ENCODE measurements at regions not wholly inside any gene's neighbourhood (a gene's known extent, or its start where the extent isn't known, plus 50 kb on each side); places are given as distances from the start of the nearest gene placed in this dataset.
A peak's percentile ranks its signal among the peaks of the same experiment; 100 is the strongest.

DNA sequence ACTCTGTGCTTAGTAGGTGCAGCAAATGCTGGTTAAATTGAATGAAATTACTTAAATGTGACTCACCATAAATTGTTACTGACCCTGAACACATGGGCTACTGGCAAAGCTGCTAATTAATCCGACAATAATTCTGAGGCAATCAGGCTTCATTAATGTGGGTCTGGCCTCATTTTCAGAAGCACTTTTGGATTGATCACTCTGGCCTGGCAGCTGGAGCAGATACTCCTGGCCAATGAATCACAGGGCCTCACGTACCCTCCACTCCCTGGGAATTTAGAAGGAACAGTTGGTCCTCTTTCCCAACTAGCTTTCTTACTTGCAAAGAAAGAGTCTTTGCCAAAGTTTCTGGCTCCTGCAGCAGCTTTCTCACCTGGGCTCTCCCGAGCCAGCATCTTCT is 162.0 kb upstream of the ZKSCAN2 start:
- no peak overlapping the region for H3K27ac ChIP-seq (ENCODE audit: low read depth, low read length, poor library complexity, severe bottlenecking)
- no peak overlapping the region for H3K4me3 ChIP-seq (ENCODE audit: low read depth, low read length, poor library complexity, severe bottlenecking)
- H3K27me3 ChIP-seq (replicated peaks; ENCODE audit: insufficient read depth, low read depth, low read length, poor library complexity), result no peaks in the 10 kb centered on the region
- H3K4me1 ChIP-seq (ENCODE audit: insufficient read depth, low read length, poor library complexity, severe bottlenecking), result no peaks in the 10 kb centered on the region
- H3K9me3 ChIP-seq (ENCODE audit: low read depth, low read length, poor library complexity, severe bottlenecking), result no peaks in the 10 kb centered on the region
- intact Hi-C loops (cut with micrococcal nuclease; ENCODE audit: unreplicated experiment), result no loop called here
- ChIA-PET CTCF (no interaction called here), POLR2A (ENCODE audit: low non-redundant PET) (no interaction called here)
- H3K36me3 ChIP-seq (ENCODE audit: insufficient read depth, low read length, poor library complexity, severe bottlenecking), result no peaks in the 10 kb centered on the region
- BruUV-seq (replicated peaks), result no TSS peak
- TF ChIP-seq EZH2 (IDR thresholded peaks at IDR 0.05; ENCODE audit: borderline replicate concordance, low read depth, low read length, poor library complexity, severe bottlenecking), result no peak
- TF ChIP-seq, protein P1, sequence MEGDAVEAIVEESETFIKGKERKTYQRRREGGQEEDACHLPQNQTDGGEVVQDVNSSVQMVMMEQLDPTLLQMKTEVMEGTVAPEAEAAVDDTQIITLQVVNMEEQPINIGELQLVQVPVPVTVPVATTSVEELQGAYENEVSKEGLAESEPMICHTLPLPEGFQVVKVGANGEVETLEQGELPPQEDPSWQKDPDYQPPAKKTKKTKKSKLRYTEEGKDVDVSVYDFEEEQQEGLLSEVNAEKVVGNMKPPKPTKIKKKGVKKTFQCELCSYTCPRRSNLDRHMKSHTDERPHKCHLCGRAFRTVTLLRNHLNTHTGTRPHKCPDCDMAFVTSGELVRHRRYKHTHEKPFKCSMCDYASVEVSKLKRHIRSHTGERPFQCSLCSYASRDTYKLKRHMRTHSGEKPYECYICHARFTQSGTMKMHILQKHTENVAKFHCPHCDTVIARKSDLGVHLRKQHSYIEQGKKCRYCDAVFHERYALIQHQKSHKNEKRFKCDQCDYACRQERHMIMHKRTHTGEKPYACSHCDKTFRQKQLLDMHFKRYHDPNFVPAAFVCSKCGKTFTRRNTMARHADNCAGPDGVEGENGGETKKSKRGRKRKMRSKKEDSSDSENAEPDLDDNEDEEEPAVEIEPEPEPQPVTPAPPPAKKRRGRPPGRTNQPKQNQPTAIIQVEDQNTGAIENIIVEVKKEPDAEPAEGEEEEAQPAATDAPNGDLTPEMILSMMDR (conservative IDR thresholded peaks at IDR 0.05; ENCODE audit: low read depth, low read length), result no peak
- no peak for DNase-seq (ENCODE audit: low spot score)

DNA sequence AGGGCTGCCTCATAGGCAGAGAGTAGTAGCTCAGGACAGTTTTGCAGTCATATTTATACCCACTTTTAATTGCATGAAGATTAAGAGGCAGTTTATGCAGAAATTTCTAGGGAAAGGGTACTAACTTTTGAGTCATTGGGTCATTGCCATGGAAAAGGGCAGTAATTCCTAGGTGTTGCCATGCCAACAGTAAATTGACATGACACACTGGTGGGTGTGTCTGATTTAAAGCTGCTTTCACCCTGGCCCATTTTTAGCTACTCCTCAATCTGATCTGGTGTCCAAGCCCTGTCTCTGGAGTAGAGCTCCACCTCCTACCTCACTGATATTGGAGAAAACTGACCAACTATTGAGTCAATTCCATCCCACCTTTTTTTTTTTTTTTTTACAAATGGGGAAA is 161.5 kb upstream of the ZKSCAN2 start:
- ChIA-PET POLR2A (ENCODE audit: low non-redundant PET) (no interaction called here), CTCF (no interaction called here)
- BruUV-seq (replicated peaks), result no TSS peak
- Histone ChIP-seq H3K4me1 (ENCODE audit: insufficient read depth, low read length, poor library complexity, severe bottlenecking) (no peaks in the 10 kb centered on the region), H3K27ac (ENCODE audit: low read depth, low read length, poor library complexity, severe bottlenecking) (no peak overlapping the region), H3K27me3 (replicated peaks; ENCODE audit: insufficient read depth, low read depth, low read length, poor library complexity) (no peaks in the 10 kb centered on the region), H3K4me3 (ENCODE audit: low read depth, low read length, poor library complexity, severe bottlenecking) (no peak overlapping the region), H3K36me3 (ENCODE audit: insufficient read depth, low read length, poor library complexity, severe bottlenecking) (no peaks in the 10 kb centered on the region), H3K9me3 (ENCODE audit: low read depth, low read length, poor library complexity, severe bottlenecking) (no peaks in the 10 kb centered on the region)
- intact Hi-C loops (cut with micrococcal nuclease; ENCODE audit: unreplicated experiment), result no loop called here
- no peak for TF ChIP-seq EZH2 (IDR thresholded peaks at IDR 0.05; ENCODE audit: borderline replicate concordance, low read depth, low read length, poor library complexity, severe bottlenecking)
- TF ChIP-seq, protein P1 (conservative IDR thresholded peaks at IDR 0.05; ENCODE audit: low read depth, low read length), result no peak
- DNase-seq (ENCODE audit: low spot score), result peak; percentile 12

DNA sequence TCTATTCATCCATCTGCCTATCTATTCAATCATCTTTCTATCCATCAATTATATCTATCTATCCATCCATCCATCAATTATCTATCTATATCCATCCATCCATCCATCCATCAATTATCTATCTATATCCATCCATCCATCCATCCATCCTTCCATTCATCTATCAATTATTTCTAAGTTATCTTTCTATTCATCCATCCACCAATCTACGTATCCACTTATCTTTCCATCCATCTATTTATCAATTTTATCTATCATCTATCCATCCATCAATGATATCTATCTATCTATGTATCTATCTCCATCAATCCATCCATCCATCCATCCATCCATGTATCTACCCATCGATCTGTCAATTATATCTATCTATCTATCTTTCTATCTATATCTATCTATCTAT is 158.4 kb upstream of the ZKSCAN2 start:
- Histone ChIP-seq H3K36me3 (ENCODE audit: insufficient read depth, low read length, poor library complexity, severe bottlenecking) (no peaks in the 10 kb centered on the region), H3K4me3 (ENCODE audit: low read depth, low read length, poor library complexity, severe bottlenecking) (no peak overlapping the region), H3K27me3 (replicated peaks; ENCODE audit: insufficient read depth, low read depth, low read length, poor library complexity) (no peaks in the 10 kb centered on the region), H3K27ac (ENCODE audit: low read depth, low read length, poor library complexity, severe bottlenecking) (no peak overlapping the region), H3K4me1 (ENCODE audit: insufficient read depth, low read length, poor library complexity, severe bottlenecking) (no peaks in the 10 kb centered on the region), H3K9me3 (ENCODE audit: low read depth, low read length, poor library complexity, severe bottlenecking) (no peaks in the 10 kb centered on the region)
- ChIA-PET CTCF (no interaction called here), POLR2A (ENCODE audit: low non-redundant PET) (no interaction called here)
- no TSS peak for BruUV-seq (replicated peaks)
- DNase-seq (ENCODE audit: low spot score), result no peak
- intact Hi-C loops (cut with micrococcal nuclease; ENCODE audit: unreplicated experiment), result no loop called here
- TF ChIP-seq, protein P1 (conservative IDR thresholded peaks at IDR 0.05; ENCODE audit: low read depth, low read length), result no peak
- no peak for TF ChIP-seq EZH2 (IDR thresholded peaks at IDR 0.05; ENCODE audit: borderline replicate concordance, low read depth, low read length, poor library complexity, severe bottlenecking)
